ENCODE measurements at regions not wholly inside any gene's neighbourhood (a gene's known extent, or its start where the extent isn't known, plus 50 kb on each side); places are given as distances from the start of the nearest gene placed in this dataset.

- no peak for DNase-seq (ENCODE audit: low read depth in 4 of 4, low spot score in 1 of 4)
These were observed 165.4 kb downstream of the CMPK2 start for GRCh38 chr2:6700335-6700734.

DNA sequence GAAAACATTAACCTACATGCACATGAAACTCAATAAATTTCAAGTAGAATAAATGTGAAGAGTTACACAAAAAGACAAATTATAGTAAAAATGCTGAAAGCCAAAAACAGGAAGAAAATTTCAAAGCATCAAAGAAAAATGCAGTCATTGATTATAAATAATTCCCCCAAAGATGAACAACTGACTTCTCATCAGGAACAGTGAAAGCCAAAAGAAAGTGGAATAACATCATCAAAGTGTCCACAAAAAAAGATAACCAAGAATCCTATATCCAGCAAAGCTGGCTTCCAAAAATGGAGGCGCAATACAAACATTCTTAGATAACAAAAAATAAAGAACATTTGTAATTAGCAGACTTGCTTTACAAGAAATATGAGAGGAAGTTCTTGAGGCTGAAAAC, 161.6 kb downstream of the CMPK2 start:
- no peak for DNase-seq (ENCODE audit: low read depth in 4 of 4, low spot score in 1 of 4)

DNA sequence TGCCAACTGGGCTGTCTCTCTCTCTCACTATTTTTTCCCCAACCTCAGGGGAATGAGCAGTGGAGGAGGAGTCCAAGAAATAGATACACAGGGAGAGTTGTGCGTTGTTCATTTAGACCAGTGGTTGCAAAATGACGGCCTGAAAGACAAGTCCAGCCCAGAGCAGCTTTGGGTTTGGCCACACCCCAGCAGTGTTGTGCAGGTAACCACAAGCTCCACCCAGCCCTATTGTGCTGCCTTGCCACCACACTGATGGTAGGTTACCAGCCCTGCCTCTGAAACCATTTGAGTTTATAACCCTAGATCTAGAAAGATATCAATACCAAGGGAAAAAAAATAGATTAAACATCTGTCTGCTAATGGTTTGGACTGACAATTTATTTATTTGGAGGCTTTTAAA, 144.3 kb downstream of the CMPK2 start:
- no peak for DNase-seq (ENCODE audit: low read depth in 4 of 4, low spot score in 1 of 4)

- DNase-seq (ENCODE audit: low read depth in 4 of 4, low spot score in 1 of 4), result no peak
These were observed 143.1 kb downstream of the CMPK2 start for GRCh38 chr2:6722574-6722973.

GRCh38 chr2:6723865-6724604, 141.7 kb downstream of the CMPK2 start:
- DNase-seq (ENCODE audit: low read depth in 4 of 4, low spot score in 1 of 4), result no peak

DNA sequence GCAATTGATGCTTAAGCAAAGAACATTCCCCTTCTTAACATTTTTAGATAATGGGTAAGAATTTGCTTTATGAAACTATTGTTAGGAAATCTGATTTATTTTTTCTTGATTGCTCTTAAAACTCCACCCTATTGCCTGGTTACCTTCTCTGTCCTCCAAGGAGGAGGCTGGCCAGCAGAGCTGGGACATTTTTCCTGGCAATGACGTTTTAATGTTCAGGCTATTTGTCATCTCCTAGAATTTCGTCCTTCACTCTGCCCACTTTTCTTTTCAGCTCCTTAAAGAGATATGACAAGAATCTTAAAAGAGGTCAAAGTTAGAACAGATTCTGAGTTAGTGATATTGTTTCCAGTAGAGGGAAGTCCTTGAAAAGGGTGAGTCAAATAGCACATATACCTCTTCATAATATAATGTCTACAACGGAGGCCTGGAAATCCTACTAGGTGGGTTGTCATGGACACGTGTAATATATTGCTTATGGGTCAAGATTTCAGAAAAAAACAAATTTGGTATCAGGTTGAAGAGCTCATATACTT, 141.0 kb downstream of the CMPK2 start:
- no peak for DNase-seq (ENCODE audit: low read depth in 4 of 4, low spot score in 1 of 4)

- no peak for DNase-seq (ENCODE audit: low read depth in 4 of 4, low spot score in 1 of 4)
These were observed 137.6 kb downstream of the CMPK2 start for GRCh38 chr2:6728156-6728555.

DNA sequence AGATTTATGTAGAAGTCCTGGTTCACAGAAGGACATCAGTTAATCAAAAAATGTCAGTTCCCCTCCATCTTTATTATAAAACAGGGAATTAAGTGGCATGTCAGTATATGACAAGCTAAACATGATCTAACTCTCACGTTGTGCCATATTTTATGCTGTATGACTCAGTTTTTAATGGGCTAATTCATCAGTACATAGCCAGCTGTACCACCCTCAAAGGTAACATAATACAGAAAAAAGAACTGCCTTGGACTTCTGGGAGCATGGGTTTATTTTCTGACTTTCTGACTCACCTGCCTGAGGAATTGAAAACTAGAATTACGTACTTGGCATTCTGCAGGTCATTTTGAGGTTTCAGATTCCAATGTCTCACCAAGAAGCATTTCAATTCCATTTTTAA, 135.7 kb downstream of the CMPK2 start:
- no peak for DNase-seq (ENCODE audit: low read depth in 4 of 4, low spot score in 1 of 4)

DNA sequence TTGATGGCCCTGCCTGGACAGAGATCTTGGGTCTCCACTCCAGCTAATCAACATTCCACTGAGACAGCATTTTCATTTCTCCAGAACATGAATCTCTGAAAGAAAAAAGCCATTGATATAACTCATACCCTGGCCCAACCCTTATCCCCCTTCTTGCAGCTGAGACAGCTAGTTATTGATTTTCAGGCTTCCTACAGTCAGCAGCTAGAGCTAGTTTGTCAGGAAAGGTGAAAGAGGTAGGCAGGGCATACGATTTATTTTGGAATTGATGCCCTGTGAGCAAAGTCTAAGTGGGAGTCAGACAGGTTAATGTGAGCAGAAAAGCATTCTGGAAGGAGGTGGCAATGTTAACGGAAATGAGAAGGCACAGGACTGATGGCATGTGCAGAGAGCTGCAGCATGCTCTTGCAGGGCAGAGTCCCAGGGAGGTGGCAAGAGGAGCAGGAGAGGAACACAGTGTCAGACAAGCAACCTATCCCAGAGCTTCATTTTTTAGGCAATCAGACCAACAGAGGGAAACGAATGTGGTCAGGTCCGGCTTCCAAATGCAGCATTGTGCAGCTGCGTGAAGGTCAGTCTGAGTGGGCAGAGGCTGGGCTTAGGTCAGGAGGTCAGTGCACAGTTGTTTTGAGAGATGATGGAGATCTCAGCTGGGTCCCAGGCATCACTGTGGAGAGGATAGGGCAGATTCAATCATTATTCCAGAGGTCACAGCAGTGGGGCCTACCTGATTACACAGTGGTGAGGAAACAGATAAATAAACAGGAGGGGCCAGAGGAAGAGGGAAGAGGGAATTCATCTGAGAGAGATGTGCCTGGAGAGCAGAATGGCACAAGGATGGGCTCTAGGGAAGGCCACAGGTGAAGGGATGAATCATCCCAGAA, 134.8 kb downstream of the CMPK2 start:
- no peak for DNase-seq (ENCODE audit: low read depth in 4 of 4, low spot score in 1 of 4)

DNA sequence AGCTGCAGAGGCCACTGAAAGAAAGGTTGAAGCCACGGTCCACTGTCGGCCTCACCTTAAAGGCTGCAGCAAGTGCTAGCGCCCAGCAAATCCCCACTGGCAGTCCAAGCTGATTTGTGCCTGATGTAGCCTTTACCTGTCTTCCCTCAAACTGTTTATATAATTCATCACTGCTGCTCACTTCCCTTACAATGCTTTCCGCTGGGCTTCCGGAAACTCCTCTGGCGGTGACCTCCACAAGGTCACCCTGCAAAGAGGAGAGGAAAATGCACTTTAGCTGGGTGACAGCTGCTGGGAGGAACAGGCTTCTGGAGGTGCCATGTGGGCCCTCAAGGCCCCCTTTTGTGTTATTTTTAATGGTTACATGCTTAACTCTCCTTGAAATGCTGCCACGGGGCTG, 126.2 kb downstream of the CMPK2 start:
- no peak for DNase-seq (ENCODE audit: low read depth in 4 of 4, low spot score in 1 of 4)

- no peak for DNase-seq (ENCODE audit: low read depth in 4 of 4, low spot score in 1 of 4)
These were observed 124.5 kb downstream of the CMPK2 start for GRCh38 chr2:6741229-6741628.

- no peak for DNase-seq (ENCODE audit: low read depth in 4 of 4, low spot score in 1 of 4)
These were observed 121.7 kb downstream of the CMPK2 start for GRCh38 chr2:6744038-6744437.

GRCh38 chr2:6747433-6747832, 118.3 kb downstream of the CMPK2 start:
- DNase-seq (ENCODE audit: low read depth in 4 of 4, low spot score in 1 of 4), result no peak

- no peak for DNase-seq (ENCODE audit: low read depth in 4 of 4, low spot score in 1 of 4)
These were observed 117.2 kb downstream of the CMPK2 start for GRCh38 chr2:6748406-6749067.

- DNase-seq (ENCODE audit: low read depth in 4 of 4, low spot score in 1 of 4), result no peak
These were observed 115.7 kb downstream of the CMPK2 start for GRCh38 chr2:6749962-6750361.

DNA sequence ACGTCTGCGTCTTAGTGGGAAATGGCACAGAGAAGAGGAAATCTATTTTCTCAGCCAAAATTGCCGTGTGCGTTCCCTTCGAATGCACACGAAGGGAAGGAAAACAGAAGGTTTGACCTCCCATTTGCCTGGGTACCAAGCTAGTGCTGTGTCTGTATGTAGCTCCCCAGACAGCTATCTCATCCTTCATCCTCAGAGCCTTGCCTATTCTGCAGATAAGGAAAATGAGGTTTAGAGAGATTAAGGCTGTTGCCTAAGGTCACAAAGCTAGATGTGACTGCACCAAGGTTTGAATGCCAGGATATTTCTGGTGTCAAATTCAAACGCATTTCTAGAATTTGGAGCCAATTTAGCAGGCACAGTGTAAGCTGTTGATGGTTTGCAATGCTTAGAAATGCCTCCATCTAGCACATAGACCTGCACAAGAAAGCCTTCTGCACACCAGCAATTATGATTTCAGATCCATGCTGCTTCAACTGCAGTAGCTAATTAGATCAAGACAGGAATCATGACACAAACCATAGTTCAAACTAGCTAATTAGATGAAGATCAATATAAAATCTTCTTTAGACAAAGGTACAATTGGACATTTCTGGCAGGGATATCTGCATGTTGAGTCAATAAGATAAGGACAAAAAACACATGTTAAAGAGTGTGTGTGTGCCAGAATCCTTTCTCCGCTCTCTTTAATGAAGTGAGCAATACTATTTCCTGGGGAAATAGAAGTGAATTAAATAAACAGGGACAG, 115.1 kb downstream of the CMPK2 start:
- DNase-seq (ENCODE audit: low read depth in 4 of 4, low spot score in 1 of 4), result no peak

- no peak for DNase-seq (ENCODE audit: low read depth in 4 of 4, low spot score in 1 of 4)
These were observed 111.3 kb downstream of the CMPK2 start for GRCh38 chr2:6754419-6754818.

GRCh38 chr2:6755456-6755855, 110.3 kb downstream of the CMPK2 start:
- no peak for DNase-seq (ENCODE audit: low read depth in 4 of 4, low spot score in 1 of 4)

DNA sequence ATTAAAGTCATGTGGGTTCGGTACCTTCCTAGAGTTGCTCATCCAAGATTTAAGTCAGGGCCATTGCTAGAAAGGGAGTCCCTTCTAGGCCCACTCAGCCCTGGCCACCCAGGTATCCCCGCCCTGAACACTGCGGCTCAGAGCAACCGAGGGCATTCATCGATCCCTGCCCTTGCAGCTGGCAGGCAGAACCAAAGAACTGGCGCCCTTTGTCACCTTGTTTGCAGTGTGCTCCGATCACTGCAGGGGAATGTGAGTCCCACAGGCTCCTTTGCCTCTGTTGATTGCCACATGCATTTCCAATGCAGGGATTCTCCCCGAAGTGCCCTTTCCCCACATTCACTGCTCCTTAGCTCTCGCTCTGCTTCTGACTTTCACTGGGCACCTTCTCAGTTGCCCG, 108.5 kb downstream of the CMPK2 start:
- no peak for DNase-seq (ENCODE audit: low read depth in 4 of 4, low spot score in 1 of 4)

GRCh38 chr2:6759689-6760088, 106.0 kb downstream of the CMPK2 start:
- DNase-seq (ENCODE audit: low read depth in 4 of 4, low spot score in 1 of 4), result no peak

GRCh38 chr2:6760132-6760531, 105.6 kb downstream of the CMPK2 start:
- DNase-seq (ENCODE audit: low read depth in 4 of 4, low spot score in 1 of 4), result no peak

All from stimulated activated CD4-positive, alpha-beta T cell treated with anti-CD3 and anti-CD28 coated beads, Interleukin-1b, Interleukin-23, amount 100 ng/mL, for 24 hours (primary cell).